ENCODE measurements at regions not wholly inside any gene's neighbourhood (a gene's known extent, or its start where the extent isn't known, plus 50 kb on each side); places are given as distances from the start of the nearest gene placed in this dataset.

- Histone ChIP-seq H2BK12ac (ENCODE audit: insufficient read length, low read depth, low read length) (no peak overlapping the region), H2BK20ac (ENCODE audit: low read depth, low read length, poor library complexity, severe bottlenecking) (no peak overlapping the region), H4K20me1 (ENCODE audit: control insufficient read depth, insufficient read depth, insufficient read length) (no peaks in the 10 kb centered on the region), H3K27me3 (ENCODE audit: insufficient read depth, low read length) (no peaks in the 10 kb centered on the region), H3K4ac (ENCODE audit: low read depth, low read length) (no peak overlapping the region), H3K23me2 (ENCODE audit: insufficient read length, low read depth, low read length, poor library complexity, severe bottlenecking) (no peaks in the 10 kb centered on the region), H3K4me1 (ENCODE audit: insufficient read depth, low read length) (no peaks in the 10 kb centered on the region), H3T11ph (ENCODE audit: low read length) (no peak overlapping the region), H4K91ac (ENCODE audit: insufficient read length, low read depth, low read length) (no peak overlapping the region), H3K14ac (ENCODE audit: insufficient read depth, low read length) (no peak overlapping the region), H3K56ac (ENCODE audit: insufficient read length, low read depth, low read length) (no peak overlapping the region), H4K5ac (ENCODE audit: insufficient read length, low read depth, low read length) (no peak overlapping the region), H3K27ac (ENCODE audit: insufficient read length, low read depth, low read length) (no peak overlapping the region), H2BK5ac (ENCODE audit: insufficient read length, low read length) (no peak overlapping the region), H2AK5ac (ENCODE audit: insufficient read length, low read length) (no peak overlapping the region), H3K9ac (ENCODE audit: extremely low read depth, insufficient read length, low read length) (no peak overlapping the region), H2BK15ac (ENCODE audit: low read depth, low read length) (no peak overlapping the region), H3K9me3 (ENCODE audit: control insufficient read depth, low read depth, low read length) (no peaks in the 10 kb centered on the region), H3K23ac (ENCODE audit: insufficient read length, low read depth, low read length) (no peak overlapping the region), H3K79me2 (ENCODE audit: insufficient read depth, low read length) (no peaks in the 10 kb centered on the region), H4K8ac (replicated peaks; ENCODE audit: insufficient read length, low read depth, low read length) (no peak overlapping the region), H3K18ac (ENCODE audit: insufficient read length, low read depth, low read length) (no peak overlapping the region), H3K4me2 (ENCODE audit: insufficient read depth, insufficient read length, low read length) (no peak overlapping the region), H2BK120ac (ENCODE audit: low read depth, low read length, poor library complexity, severe bottlenecking) (no peak overlapping the region), H2AFZ (ENCODE audit: low read length) (no peak overlapping the region), H3K79me1 (ENCODE audit: insufficient read depth, low read depth, low read length, poor library complexity, severe bottlenecking) (no peaks in the 10 kb centered on the region)
- H3K9me3 Mint-ChIP-seq, result peaks cover 0 to 4% of the 10 kb centered on the region in 2 experiments; a peak in 3 of 5 replicates
- no peak overlapping the region for H3K27ac Mint-ChIP-seq
- H3K36me3 Mint-ChIP-seq (ENCODE audit: insufficient read depth in 1 of 3, low read depth in 3 of 3), result 0 out of 7 replicates have a peak, but pooled peaks cover 0 to 4% (median 0%) of the 10 kb centered on the region in 3 experiments
- TF ChIP-seq CTCF (conservative IDR thresholded peaks at IDR 0.05), result no peak
- no peak overlapping the region for H3K4me3 Mint-ChIP-seq
- DNase-seq, result no peak
- H3K27me3 Mint-ChIP-seq (ENCODE audit: low read depth), result no peaks in the 10 kb centered on the region
- peaks cover 15 to 23% of the 10 kb centered on the region in 2 experiments for H3K4me1 Mint-ChIP-seq
These were observed 87.0 kb downstream of the GLUL start for GRCh38 chr1:182304627-182305026.

Measured in H9 (cell line).